Liver (tissue), 3 donors: ENCODE measurements at regions not wholly inside any gene's neighbourhood (a gene's known extent, or its start where the extent isn't known, plus 50 kb on each side); places are given as distances from the start of the nearest gene placed in this dataset.

Source experiments
- FOXA1 ChIP-seq: IDR thresholded peaks from 2 replicates; pipeline ENCODE4 v1.6.1; 2016; ENCODE audit warnings: antibody characterized with exemption
- GABPA ChIP-seq, 2 donors: IDR thresholded peaks in 1 of 2; conservative IDR thresholded peaks in 1 of 2; 2 replicates each; pipeline ENCODE4 v1.6.1; 2016; ENCODE audit warnings: antibody characterized with exemption in 2 of 2, mild to moderate bottlenecking in 1 of 2, moderate library complexity in 1 of 2
- HNF4A ChIP-seq, 2 donors: conservative IDR thresholded peaks; 2 replicates each; pipeline ENCODE4 v1.6.1; 2016; ENCODE audit warnings: antibody characterized with exemption in 2 of 2, mild to moderate bottlenecking in 2 of 2
- HNF4G ChIP-seq: IDR thresholded peaks from 2 replicates; pipeline ENCODE4 v1.6.1; 2016; ENCODE audit warnings: antibody characterized with exemption
- JUND ChIP-seq, 2 donors: IDR thresholded peaks; 2 replicates each; pipeline ENCODE4 v1.6.1; 2016; ENCODE audit warnings: antibody characterized with exemption in 2 of 2
- RAD21 ChIP-seq, 2 donors: IDR thresholded peaks; 2 replicates each; pipeline ENCODE4 v1.6.1; 2016; ENCODE audit warnings: antibody characterized with exemption in 2 of 2, mild to moderate bottlenecking in 2 of 2
- TAF1 ChIP-seq: conservative IDR thresholded peaks from 2 replicates; pipeline ENCODE4 v1.6.1; 2016; ENCODE audit warnings: antibody characterized with exemption, mild to moderate bottlenecking
- YY1 ChIP-seq: IDR thresholded peaks from 2 replicates; pipeline ENCODE4 v1.6.1; 2016; ENCODE audit warnings: antibody characterized with exemption, mild to moderate bottlenecking
- TF ChIP-seq, protein P1 (sequence below): IDR thresholded peaks from 2 replicates; pipeline ENCODE4 v1.6.1; 2016; ENCODE audit warnings: antibody characterized with exemption
- TF ChIP-seq, protein P2 (sequence below): fragments of 150-350 bp; IDR thresholded peaks from 2 replicates; pipeline ENCODE4 v1.5.1; 2017; ENCODE audit warnings: improper control_type of control experiment, low read depth, low read length; ENCODE audit not compliant: missing input control
- TF ChIP-seq, protein P3 (sequence below): IDR thresholded peaks from 2 replicates; pipeline ENCODE4 v1.6.1; 2016; ENCODE audit warnings: antibody characterized with exemption, mild to moderate bottlenecking
- TF ChIP-seq, protein P4 (sequence below): IDR thresholded peaks from 2 replicates; pipeline ENCODE4 v1.6.1; 2016; ENCODE audit warnings: antibody characterized with exemption
- TF ChIP-seq, protein P5 (sequence below): IDR thresholded peaks from 2 replicates; pipeline ENCODE4 v1.6.1; 2016; ENCODE audit warnings: antibody characterized with exemption
- donor health status: healthy.
- donor health status: healthy.

DNA sequence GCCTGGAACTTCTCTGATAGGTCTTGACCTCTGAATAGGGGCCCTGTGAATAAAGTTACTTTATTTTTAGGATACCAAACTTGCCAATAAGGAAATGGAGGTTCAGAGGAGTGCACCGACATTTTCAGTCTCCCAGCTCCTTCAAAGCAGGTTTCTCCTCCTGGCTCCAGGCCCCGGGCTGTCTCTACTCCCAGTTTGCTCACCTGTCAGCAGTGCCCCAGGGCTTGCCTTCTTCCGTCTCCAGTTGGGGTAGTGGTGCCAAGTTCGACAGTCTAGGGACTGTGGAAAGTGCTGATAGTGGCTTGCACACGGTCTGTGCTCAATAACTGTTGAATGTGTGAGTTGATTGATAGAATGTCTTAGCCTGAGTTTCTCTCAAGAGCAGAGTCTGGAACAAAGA is 149.2 kb downstream of the ACTL8 start:
- TF ChIP-seq, protein P1, sequence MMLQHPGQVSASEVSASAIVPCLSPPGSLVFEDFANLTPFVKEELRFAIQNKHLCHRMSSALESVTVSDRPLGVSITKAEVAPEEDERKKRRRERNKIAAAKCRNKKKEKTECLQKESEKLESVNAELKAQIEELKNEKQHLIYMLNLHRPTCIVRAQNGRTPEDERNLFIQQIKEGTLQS: no peak
- TF ChIP-seq, protein P2, sequence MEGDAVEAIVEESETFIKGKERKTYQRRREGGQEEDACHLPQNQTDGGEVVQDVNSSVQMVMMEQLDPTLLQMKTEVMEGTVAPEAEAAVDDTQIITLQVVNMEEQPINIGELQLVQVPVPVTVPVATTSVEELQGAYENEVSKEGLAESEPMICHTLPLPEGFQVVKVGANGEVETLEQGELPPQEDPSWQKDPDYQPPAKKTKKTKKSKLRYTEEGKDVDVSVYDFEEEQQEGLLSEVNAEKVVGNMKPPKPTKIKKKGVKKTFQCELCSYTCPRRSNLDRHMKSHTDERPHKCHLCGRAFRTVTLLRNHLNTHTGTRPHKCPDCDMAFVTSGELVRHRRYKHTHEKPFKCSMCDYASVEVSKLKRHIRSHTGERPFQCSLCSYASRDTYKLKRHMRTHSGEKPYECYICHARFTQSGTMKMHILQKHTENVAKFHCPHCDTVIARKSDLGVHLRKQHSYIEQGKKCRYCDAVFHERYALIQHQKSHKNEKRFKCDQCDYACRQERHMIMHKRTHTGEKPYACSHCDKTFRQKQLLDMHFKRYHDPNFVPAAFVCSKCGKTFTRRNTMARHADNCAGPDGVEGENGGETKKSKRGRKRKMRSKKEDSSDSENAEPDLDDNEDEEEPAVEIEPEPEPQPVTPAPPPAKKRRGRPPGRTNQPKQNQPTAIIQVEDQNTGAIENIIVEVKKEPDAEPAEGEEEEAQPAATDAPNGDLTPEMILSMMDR: no peak
- TF ChIP-seq HNF4A (conservative IDR thresholded peaks at IDR 0.05) (no peak), TAF1 (no peak), RAD21 (IDR thresholded peaks at IDR 0.05) (no peak), JUND (IDR thresholded peaks at IDR 0.05) (no peak), GABPA (IDR thresholded peaks at IDR 0.05 in 1 of 2, conservative IDR thresholded peaks at IDR 0.05 in 1 of 2) (no peak), YY1 (no peak), FOXA1 (no peak), HNF4G (no peak)
- TF ChIP-seq, protein P3, sequence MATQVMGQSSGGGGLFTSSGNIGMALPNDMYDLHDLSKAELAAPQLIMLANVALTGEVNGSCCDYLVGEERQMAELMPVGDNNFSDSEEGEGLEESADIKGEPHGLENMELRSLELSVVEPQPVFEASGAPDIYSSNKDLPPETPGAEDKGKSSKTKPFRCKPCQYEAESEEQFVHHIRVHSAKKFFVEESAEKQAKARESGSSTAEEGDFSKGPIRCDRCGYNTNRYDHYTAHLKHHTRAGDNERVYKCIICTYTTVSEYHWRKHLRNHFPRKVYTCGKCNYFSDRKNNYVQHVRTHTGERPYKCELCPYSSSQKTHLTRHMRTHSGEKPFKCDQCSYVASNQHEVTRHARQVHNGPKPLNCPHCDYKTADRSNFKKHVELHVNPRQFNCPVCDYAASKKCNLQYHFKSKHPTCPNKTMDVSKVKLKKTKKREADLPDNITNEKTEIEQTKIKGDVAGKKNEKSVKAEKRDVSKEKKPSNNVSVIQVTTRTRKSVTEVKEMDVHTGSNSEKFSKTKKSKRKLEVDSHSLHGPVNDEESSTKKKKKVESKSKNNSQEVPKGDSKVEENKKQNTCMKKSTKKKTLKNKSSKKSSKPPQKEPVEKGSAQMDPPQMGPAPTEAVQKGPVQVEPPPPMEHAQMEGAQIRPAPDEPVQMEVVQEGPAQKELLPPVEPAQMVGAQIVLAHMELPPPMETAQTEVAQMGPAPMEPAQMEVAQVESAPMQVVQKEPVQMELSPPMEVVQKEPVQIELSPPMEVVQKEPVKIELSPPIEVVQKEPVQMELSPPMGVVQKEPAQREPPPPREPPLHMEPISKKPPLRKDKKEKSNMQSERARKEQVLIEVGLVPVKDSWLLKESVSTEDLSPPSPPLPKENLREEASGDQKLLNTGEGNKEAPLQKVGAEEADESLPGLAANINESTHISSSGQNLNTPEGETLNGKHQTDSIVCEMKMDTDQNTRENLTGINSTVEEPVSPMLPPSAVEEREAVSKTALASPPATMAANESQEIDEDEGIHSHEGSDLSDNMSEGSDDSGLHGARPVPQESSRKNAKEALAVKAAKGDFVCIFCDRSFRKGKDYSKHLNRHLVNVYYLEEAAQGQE: no peak
- TF ChIP-seq, protein P4, sequence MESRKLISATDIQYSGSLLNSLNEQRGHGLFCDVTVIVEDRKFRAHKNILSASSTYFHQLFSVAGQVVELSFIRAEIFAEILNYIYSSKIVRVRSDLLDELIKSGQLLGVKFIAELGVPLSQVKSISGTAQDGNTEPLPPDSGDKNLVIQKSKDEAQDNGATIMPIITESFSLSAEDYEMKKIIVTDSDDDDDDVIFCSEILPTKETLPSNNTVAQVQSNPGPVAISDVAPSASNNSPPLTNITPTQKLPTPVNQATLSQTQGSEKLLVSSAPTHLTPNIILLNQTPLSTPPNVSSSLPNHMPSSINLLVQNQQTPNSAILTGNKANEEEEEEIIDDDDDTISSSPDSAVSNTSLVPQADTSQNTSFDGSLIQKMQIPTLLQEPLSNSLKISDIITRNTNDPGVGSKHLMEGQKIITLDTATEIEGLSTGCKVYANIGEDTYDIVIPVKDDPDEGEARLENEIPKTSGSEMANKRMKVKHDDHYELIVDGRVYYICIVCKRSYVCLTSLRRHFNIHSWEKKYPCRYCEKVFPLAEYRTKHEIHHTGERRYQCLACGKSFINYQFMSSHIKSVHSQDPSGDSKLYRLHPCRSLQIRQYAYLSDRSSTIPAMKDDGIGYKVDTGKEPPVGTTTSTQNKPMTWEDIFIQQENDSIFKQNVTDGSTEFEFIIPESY: no peak
- TF ChIP-seq, protein P5, sequence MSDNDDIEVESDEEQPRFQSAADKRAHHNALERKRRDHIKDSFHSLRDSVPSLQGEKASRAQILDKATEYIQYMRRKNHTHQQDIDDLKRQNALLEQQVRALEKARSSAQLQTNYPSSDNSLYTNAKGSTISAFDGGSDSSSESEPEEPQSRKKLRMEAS: no peak
